ENCODE measurements at regions not wholly inside any gene's neighbourhood (a gene's known extent, or its start where the extent isn't known, plus 50 kb on each side); places are given as distances from the start of the nearest gene placed in this dataset.
"Not testable (repeated sequence)": the region's sequence is repeated elsewhere in the genome, so short reads cannot be mapped to it uniquely, and the experiment has no call there.

- TF ChIP-seq CTCF (IDR thresholded peaks at IDR 0.05; ENCODE audit: insufficient read depth, low read depth, low read length): no peak
- no peak for TF ChIP-seq EZH2 (IDR thresholded peaks at IDR 0.05; ENCODE audit: insufficient read depth, low read length)
- H3K9ac ChIP-seq (ENCODE audit: low read length): no peak overlapping the region
- H3K4me1 Mint-ChIP-seq (ENCODE audit: low read depth, unreplicated experiment): peaks cover 3% of the 10 kb centered on the region
- no peak overlapping the region for H2AFZ ChIP-seq (ENCODE audit: low read depth, low read length)
- FAIRE-seq: no peak
- peaks cover 8% of the 10 kb centered on the region for H3K9me3 Mint-ChIP-seq (ENCODE audit: unreplicated experiment)
- no peak overlapping the region for H3K4me3 ChIP-seq (ENCODE audit: insufficient read depth, low read depth, low read length)
- no peaks in the 10 kb centered on the region for H3K27me3 ChIP-seq (ENCODE audit: insufficient read depth, low read length)
- H3K79me2 ChIP-seq (ENCODE audit: insufficient read depth, low read length): no peaks in the 10 kb centered on the region
- H3K27me3 Mint-ChIP-seq (ENCODE audit: low read depth, unreplicated experiment): no peaks in the 10 kb centered on the region
- H3K27ac ChIP-seq (ENCODE audit: low read depth, low read length): no peak overlapping the region
- no peaks in the 10 kb centered on the region for H3K36me3 ChIP-seq (ENCODE audit: insufficient read depth, low read length)
- no peak overlapping the region for H3K27ac Mint-ChIP-seq (ENCODE audit: unreplicated experiment)
- H4K20me1 ChIP-seq (ENCODE audit: insufficient read depth, low read length): no peaks in the 10 kb centered on the region
- no peaks in the 10 kb centered on the region for H3K4me1 ChIP-seq (ENCODE audit: insufficient read depth, low read length)
- no peak overlapping the region for H3K4me2 ChIP-seq (ENCODE audit: low read length)
- H3K4me3 Mint-ChIP-seq (ENCODE audit: unreplicated experiment): no peak overlapping the region
- H3K9me3 ChIP-seq (ENCODE audit: insufficient read depth, low read depth, low read length): no peaks in the 10 kb centered on the region
- no peaks in the 10 kb centered on the region for H3K36me3 Mint-ChIP-seq (ENCODE audit: low read depth, unreplicated experiment)
- no peak for DNase-seq (ENCODE audit: low read depth)
These were observed 158.7 kb upstream of the NANOGP8 start for GRCh38 chr15:35243758-35244157.

GRCh38 chr15:35239693-35240092 is 154.6 kb upstream of the NANOGP8 start:
- not testable (repeated sequence) for H4K20me1 ChIP-seq (ENCODE audit: insufficient read depth, low read length); H3K4me1 Mint-ChIP-seq (ENCODE audit: low read depth, unreplicated experiment); H3K9me3 ChIP-seq (ENCODE audit: insufficient read depth, low read depth, low read length); FAIRE-seq; H3K27me3 ChIP-seq (ENCODE audit: insufficient read depth, low read length); H3K36me3 ChIP-seq (ENCODE audit: insufficient read depth, low read length); H3K27ac Mint-ChIP-seq (ENCODE audit: unreplicated experiment); DNase-seq (ENCODE audit: low read depth); H3K79me2 ChIP-seq (ENCODE audit: insufficient read depth, low read length); H3K4me1 ChIP-seq (ENCODE audit: insufficient read depth, low read length); H3K4me3 Mint-ChIP-seq (ENCODE audit: unreplicated experiment); H2AFZ ChIP-seq (ENCODE audit: low read depth, low read length); H3K27me3 Mint-ChIP-seq (ENCODE audit: low read depth, unreplicated experiment); H3K27ac ChIP-seq (ENCODE audit: low read depth, low read length); H3K9ac ChIP-seq (ENCODE audit: low read length); H3K4me3 ChIP-seq (ENCODE audit: insufficient read depth, low read depth, low read length); H3K36me3 Mint-ChIP-seq (ENCODE audit: low read depth, unreplicated experiment); H3K4me2 ChIP-seq (ENCODE audit: low read length)
- peaks cover 12% of the 10 kb centered on the region for H3K9me3 Mint-ChIP-seq (ENCODE audit: unreplicated experiment)

- not testable (repeated sequence) for H3K27me3 ChIP-seq (ENCODE audit: insufficient read depth, low read length); H3K4me1 ChIP-seq (ENCODE audit: insufficient read depth, low read length); H3K36me3 ChIP-seq (ENCODE audit: insufficient read depth, low read length); H3K4me3 ChIP-seq (ENCODE audit: insufficient read depth, low read depth, low read length); H3K36me3 Mint-ChIP-seq (ENCODE audit: low read depth, unreplicated experiment); H3K27me3 Mint-ChIP-seq (ENCODE audit: low read depth, unreplicated experiment); H3K4me3 Mint-ChIP-seq (ENCODE audit: unreplicated experiment); H3K79me2 ChIP-seq (ENCODE audit: insufficient read depth, low read length); DNase-seq (ENCODE audit: low read depth); H3K9me3 ChIP-seq (ENCODE audit: insufficient read depth, low read depth, low read length); FAIRE-seq; H2AFZ ChIP-seq (ENCODE audit: low read depth, low read length); H3K27ac Mint-ChIP-seq (ENCODE audit: unreplicated experiment); H3K9ac ChIP-seq (ENCODE audit: low read length); H3K4me1 Mint-ChIP-seq (ENCODE audit: low read depth, unreplicated experiment); H3K27ac ChIP-seq (ENCODE audit: low read depth, low read length); H4K20me1 ChIP-seq (ENCODE audit: insufficient read depth, low read length); H3K4me2 ChIP-seq (ENCODE audit: low read length)
- peaks cover 12% of the 10 kb centered on the region for H3K9me3 Mint-ChIP-seq (ENCODE audit: unreplicated experiment)
These were observed 153.4 kb upstream of the NANOGP8 start for GRCh38 chr15:35238448-35238847.

GRCh38 chr15:35229085-35229484 is 144.0 kb upstream of the NANOGP8 start:
- FAIRE-seq (no peak), DNase-seq (ENCODE audit: low read depth) (no peak)
- Histone ChIP-seq H3K4me1 (ENCODE audit: insufficient read depth, low read length) (no peaks in the 10 kb centered on the region), H4K20me1 (ENCODE audit: insufficient read depth, low read length) (no peaks in the 10 kb centered on the region), H3K79me2 (ENCODE audit: insufficient read depth, low read length) (no peaks in the 10 kb centered on the region), H3K27me3 (ENCODE audit: insufficient read depth, low read length) (no peaks in the 10 kb centered on the region), H3K9me3 (ENCODE audit: insufficient read depth, low read depth, low read length) (peaks cover 4% of the 10 kb centered on the region), H3K4me2 (ENCODE audit: low read length) (no peak overlapping the region), H3K9ac (ENCODE audit: low read length) (no peak overlapping the region), H3K27ac (ENCODE audit: low read depth, low read length) (no peak overlapping the region), H3K36me3 (ENCODE audit: insufficient read depth, low read length) (no peaks in the 10 kb centered on the region), H2AFZ (ENCODE audit: low read depth, low read length) (no peak overlapping the region), H3K4me3 (ENCODE audit: insufficient read depth, low read depth, low read length) (no peak overlapping the region)
- H3K4me1 Mint-ChIP-seq (ENCODE audit: low read depth, unreplicated experiment): no peaks in the 10 kb centered on the region
- no peaks in the 10 kb centered on the region for H3K36me3 Mint-ChIP-seq (ENCODE audit: low read depth, unreplicated experiment)
- peaks cover 5% of the 10 kb centered on the region for H3K9me3 Mint-ChIP-seq (ENCODE audit: unreplicated experiment)
- TF ChIP-seq CTCF (IDR thresholded peaks at IDR 0.05; ENCODE audit: insufficient read depth, low read depth, low read length) (no peak), EZH2 (IDR thresholded peaks at IDR 0.05; ENCODE audit: insufficient read depth, low read length) (no peak)
- H3K27me3 Mint-ChIP-seq (ENCODE audit: low read depth, unreplicated experiment): no peaks in the 10 kb centered on the region
- H3K4me3 Mint-ChIP-seq (ENCODE audit: unreplicated experiment): no peak overlapping the region
- H3K27ac Mint-ChIP-seq (ENCODE audit: unreplicated experiment): no peak overlapping the region
